ENCODE measurements at regions not wholly inside any gene's neighbourhood (a gene's known extent, or its start where the extent isn't known, plus 50 kb on each side); places are given as distances from the start of the nearest gene placed in this dataset.

- no peaks in the 10 kb centered on the region for H3K27me3 ChIP-seq (ENCODE audit: insufficient read depth, poor library complexity, severe bottlenecking)
- TF ChIP-seq SPI1 (IDR thresholded peaks at IDR 0.05; ENCODE audit: borderline replicate concordance, low read depth) (no peak), GABPA (IDR thresholded peaks at IDR 0.05; ENCODE audit: low read depth) (no peak), REST (IDR thresholded peaks at IDR 0.05; ENCODE audit: insufficient replicate concordance, low read depth) (no peak), POLR2AphosphoS5 (IDR thresholded peaks at IDR 0.05; ENCODE audit: low read depth) (no peak), CTCF (IDR thresholded peaks at IDR 0.05; ENCODE audit: insufficient read depth, low read length) (no peak)
- no peak overlapping the region for H3K27ac ChIP-seq (replicated peaks)
- no peak overlapping the region for H3K4me3 ChIP-seq (replicated peaks; ENCODE audit: insufficient read depth, low read length)
- no peak for DNase-seq (ENCODE audit: low read depth in 1 of 2, low spot score in 1 of 2)
Observed at GRCh38 chr2:238635647-238636051, 208.9 kb downstream of the ASB1 start.

GRCh38 chr2:238636269-238637073 lies 209.7 kb downstream of the ASB1 start:
- no peak for TF ChIP-seq REST (IDR thresholded peaks at IDR 0.05; ENCODE audit: insufficient replicate concordance, low read depth)
- no peak for TF ChIP-seq POLR2AphosphoS5 (IDR thresholded peaks at IDR 0.05; ENCODE audit: low read depth)
- no peak for TF ChIP-seq GABPA (IDR thresholded peaks at IDR 0.05; ENCODE audit: low read depth)
- no peak for TF ChIP-seq CTCF (IDR thresholded peaks at IDR 0.05; ENCODE audit: insufficient read depth, low read length)
- no peak for TF ChIP-seq SPI1 (IDR thresholded peaks at IDR 0.05; ENCODE audit: borderline replicate concordance, low read depth)
- H3K27ac ChIP-seq (replicated peaks) = no peak overlapping the region
- DNase-seq (ENCODE audit: low read depth in 1 of 2, low spot score in 1 of 2) = no peak
- H3K27me3 ChIP-seq (ENCODE audit: insufficient read depth, poor library complexity, severe bottlenecking) = no peaks in the 10 kb centered on the region
- H3K4me3 ChIP-seq (replicated peaks; ENCODE audit: insufficient read depth, low read length) = no peak overlapping the region

- no peak for TF ChIP-seq REST (IDR thresholded peaks at IDR 0.05; ENCODE audit: insufficient replicate concordance, low read depth)
- no peak for TF ChIP-seq CTCF (IDR thresholded peaks at IDR 0.05; ENCODE audit: insufficient read depth, low read length)
- TF ChIP-seq SPI1 (IDR thresholded peaks at IDR 0.05; ENCODE audit: borderline replicate concordance, low read depth) = no peak
- TF ChIP-seq POLR2AphosphoS5 (IDR thresholded peaks at IDR 0.05; ENCODE audit: low read depth) = no peak
- TF ChIP-seq GABPA (IDR thresholded peaks at IDR 0.05; ENCODE audit: low read depth) = no peak
- no peaks in the 10 kb centered on the region for H3K27me3 ChIP-seq (ENCODE audit: insufficient read depth, poor library complexity, severe bottlenecking)
- no peak for DNase-seq (ENCODE audit: low read depth in 1 of 2, low spot score in 1 of 2)
- H3K27ac ChIP-seq (replicated peaks) = no peak overlapping the region
- no peak overlapping the region for H3K4me3 ChIP-seq (replicated peaks; ENCODE audit: insufficient read depth, low read length)
Observed at GRCh38 chr2:238638100-238638981, 209.5 kb upstream of the TWIST2 start.

Data from HL-60 (cell line).